GM12878 (cell line): ENCODE measurements at regions not wholly inside any gene's neighbourhood (a gene's known extent, or its start where the extent isn't known, plus 50 kb on each side); places are given as distances from the start of the nearest gene placed in this dataset.

Experiments used
- ATAC-seq: fragments of 200-7000 bp; cut with Tn5 transposase; 3 replicates; pipeline ENCODE4 v1.9.1; 2020; ENCODE audit warnings: mild to moderate bottlenecking, moderate library complexity
- BruUV-seq: library from RNA; stranded (reverse); fragments of 400-500 nt; replicated peaks from 2 replicates; lab custom pipeline; 2021; lab: Mats Ljungman, UMichigan
- CTCF ChIA-PET: fragments of 300-600 bp; sonication (Branson Sonifier 250); formaldehyde crosslinking; extraction: SDS; loops from one replicate; lab custom pipeline; 2021; ENCODE audit warnings: inconsistent platforms; lab: Yijun Ruan, JAX
- POLR2A ChIA-PET: fragments of 350-600 bp; formaldehyde crosslinking; extraction: SDS; loops from one replicate; lab custom pipeline; 2021; ENCODE audit warnings: inconsistent platforms; lab: Charles Lee
- RAD21 ChIA-PET: fragments of 300-600 bp; sonication (Branson Sonifier 250); formaldehyde crosslinking; loops from one replicate; lab custom pipeline; 2023; ENCODE audit warnings: antibody characterized with exemption; ENCODE audit not compliant: unreplicated experiment; lab: Charles Lee
- SMC1A ChIA-PET: fragments of 300-600 bp; sonication (Branson Sonifier 250); formaldehyde crosslinking; loops from one replicate; lab custom pipeline; 2023; ENCODE audit not compliant: unreplicated experiment, uncharacterized antibody; lab: Charles Lee
- DNase-seq: peaks from one replicate; pipeline ENCODE4 v3.0.0-alpha.2; 2011; ENCODE audit warnings: low read depth, low spot score
- FAIRE-seq: peaks from 3 replicates; lab custom pipeline; 2011; peaks lifted over from hg19 to GRCh38; lab: Jason Lieb, UNC
- H2AFZ ChIP-seq: 2 replicates; pipeline ENCODE4 v1.6.0; 2011; ENCODE audit warnings: low read depth, low read length, control low read depth; ENCODE audit not compliant: control insufficient read depth
- H3K27ac ChIP-seq: 2 replicates; pipeline ENCODE4 v1.5.1; 2011; ENCODE audit warnings: control low read depth; ENCODE audit not compliant: control insufficient read depth, insufficient read depth
- H3K27me3 ChIP-seq, 2 experiments: replicated peaks in 1 of 2; 2 replicates each; pipeline versions ENCODE4 v1.6.0 to v1.6.1; 2011; ENCODE audit warnings: low read length in 1 of 2; ENCODE audit not compliant: control insufficient read depth in 2 of 2, insufficient read depth in 2 of 2
- H3K36me3 ChIP-seq, 2 experiments: 2 replicates each; pipeline ENCODE4 v1.5.1; 2011; ENCODE audit warnings: low read length in 1 of 2; ENCODE audit not compliant: control insufficient read depth in 2 of 2, insufficient read depth in 2 of 2
- H3K4me1 ChIP-seq: 2 replicates; pipeline ENCODE4 v1.6.1; 2011; ENCODE audit warnings: mild to moderate bottlenecking, low read length, moderate library complexity, mixed read lengths; ENCODE audit not compliant: control insufficient read depth, insufficient read depth
- H3K4me2 ChIP-seq: 2 replicates; pipeline ENCODE4 v1.6.0; 2011; ENCODE audit warnings: control low read depth; ENCODE audit not compliant: control insufficient read depth, insufficient read depth
- H3K4me3 ChIP-seq: fragments of 200-600 bp; sonication (generic); 2 replicates; pipeline ENCODE4 v1.5.1; 2016
- H3K79me2 ChIP-seq: 2 replicates; pipeline ENCODE4 v1.6.0; 2011; ENCODE audit warnings: low read length; ENCODE audit not compliant: control insufficient read depth, insufficient read depth
- H3K9ac ChIP-seq: 2 replicates; pipeline ENCODE4 v1.8.0; 2011; ENCODE audit warnings: low read length, control low read depth, mixed read lengths; ENCODE audit not compliant: control insufficient read depth, insufficient read depth
- H3K9me3 ChIP-seq: replicated peaks from 3 replicates; pipeline ENCODE4 v1.5.1; 2011; ENCODE audit warnings: mild to moderate bottlenecking, low read length; ENCODE audit not compliant: control insufficient read depth, insufficient read depth
- H4K20me1 ChIP-seq: 2 replicates; pipeline ENCODE4 v1.6.0; 2011; ENCODE audit not compliant: control insufficient read depth, insufficient read depth
- ASH2L ChIP-seq: fragments of 300-600, 200-600 bp; sonication (generic); IDR thresholded peaks from 2 replicates; pipeline ENCODE4 v1.6.1; 2017; ENCODE audit warnings: low read depth, mild to moderate bottlenecking, borderline replicate concordance
- BACH1 ChIP-seq: fragments of 450-650 bp; IDR thresholded peaks from 2 replicates; pipeline ENCODE4 v1.6.1; 2017; ENCODE audit warnings: mild to moderate bottlenecking, borderline replicate concordance
- EED ChIP-seq: sonication (generic); IDR thresholded peaks from 2 replicates; pipeline ENCODE4 v1.6.1; 2016; ENCODE audit warnings: antibody characterized with exemption, low read depth
- ESRRA ChIP-seq: IDR thresholded peaks from 2 replicates; pipeline ENCODE4 v1.6.1; 2012; ENCODE audit warnings: mild to moderate bottlenecking, low read length, improper control_type of control experiment
- HDGF ChIP-seq: fragments of 450-650 bp; IDR thresholded peaks from 2 replicates; pipeline ENCODE4 v1.6.1; 2016; ENCODE audit warnings: antibody characterized with exemption
- IRF4 ChIP-seq: IDR thresholded peaks from 2 replicates; pipeline ENCODE4 v1.6.1; 2011; ENCODE audit warnings: low read depth, low read length
- JUND ChIP-seq: IDR thresholded peaks from 2 replicates; pipeline ENCODE4 v1.6.1; 2012; ENCODE audit warnings: low read depth, mild to moderate bottlenecking, low read length, improper control_type of control experiment, moderate library complexity
- LARP7 ChIP-seq: fragments of 450-650 bp; IDR thresholded peaks from 2 replicates; pipeline ENCODE4 v1.6.1; 2017; ENCODE audit warnings: mild to moderate bottlenecking
- MEF2B ChIP-seq: fragments of 450-650 bp; IDR thresholded peaks from 2 replicates; pipeline ENCODE4 v1.6.1; 2018; ENCODE audit warnings: mild to moderate bottlenecking, moderate library complexity; ENCODE audit not compliant: partially characterized antibody, poor library complexity, severe bottlenecking
- MTA2 ChIP-seq: fragments of 450-650 bp; IDR thresholded peaks from 2 replicates; pipeline ENCODE4 v1.6.1; 2016; ENCODE audit warnings: low read depth, mild to moderate bottlenecking, moderate library complexity
- NRF1 ChIP-seq: conservative IDR thresholded peaks from 2 replicates; pipeline ENCODE4 v1.6.1; 2011; ENCODE audit warnings: mild to moderate bottlenecking, low read depth, low read length, improper control_type of control experiment
- PML ChIP-seq: IDR thresholded peaks from 2 replicates; pipeline ENCODE4 v1.6.1; 2012; ENCODE audit warnings: low read length, inconsistent platforms
- RAD51 ChIP-seq: fragments of 450-650 bp; IDR thresholded peaks from 2 replicates; pipeline ENCODE4 v1.6.1; 2016; ENCODE audit warnings: moderate library complexity, mild to moderate bottlenecking, inconsistent platforms
- RFX5 ChIP-seq: IDR thresholded peaks from 2 replicates; pipeline ENCODE4 v1.6.1; 2011; ENCODE audit warnings: low read depth, low read length, improper control_type of control experiment
- ZNF207 ChIP-seq: fragments of 450-650 bp; IDR thresholded peaks from 2 replicates; pipeline ENCODE4 v1.6.1; 2014; ENCODE audit warnings: antibody characterized with exemption, mild to moderate bottlenecking, borderline replicate concordance
- ZZZ3 ChIP-seq: IDR thresholded peaks from 2 replicates; pipeline ENCODE4 v1.6.1; 2011; ENCODE audit warnings: low read depth; ENCODE audit not compliant: control insufficient read depth, insufficient read length
- WGBS: methylation state at CpG from one replicate; pipeline ENCODE4 v1.1.6; 2016; ENCODE audit warnings: low lambda C conversion rate; ENCODE audit not compliant: insufficient replicate concordance, insufficient coverage; ENCODE audit errors: missing lambda C conversion rate; 5-methylcytosine and 5-hydroxymethylcytosine counted together
- in situ Hi-C: fragments of 300-500 bp; cut with MboI; formaldehyde crosslinking; loops from 9 replicates; pipeline ENCODE4 v1.14.3; 2018; ENCODE audit warnings: mixed read lengths
- intact Hi-C: fragments of 100-400 bp; cut with micrococcal nuclease; formaldehyde crosslinking; loops from one replicate; pipeline ENCODE4 v1.14.2; 2022; ENCODE audit not compliant: unreplicated experiment
- TF ChIP-seq, protein P1 (sequence below): IDR thresholded peaks from 2 replicates; pipeline ENCODE4 v1.6.1; 2011; ENCODE audit warnings: borderline replicate concordance, low read depth, mild to moderate bottlenecking, moderate library complexity, mixed read lengths, low read length; ENCODE audit not compliant: insufficient read depth; ENCODE audit errors: extremely low read length

DNA sequence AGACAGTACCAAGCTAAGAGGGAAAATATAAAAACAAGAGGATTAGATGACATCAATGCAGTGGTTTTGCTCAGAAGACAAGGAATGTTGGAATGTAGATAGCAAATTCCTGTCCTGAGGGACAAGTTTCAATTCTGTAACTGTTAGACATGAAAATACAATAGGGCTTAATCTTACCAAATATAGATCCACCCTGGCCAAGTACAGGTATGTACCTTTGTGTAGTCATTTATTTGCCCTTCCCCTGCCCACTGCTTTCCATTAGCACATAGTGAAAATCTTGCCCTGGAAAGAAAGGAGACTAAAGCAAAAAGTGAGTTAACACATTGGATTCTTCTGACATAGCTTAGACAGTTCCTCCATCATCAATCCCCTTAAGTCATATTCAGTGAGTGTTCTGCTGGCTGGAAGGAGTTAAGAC lies 389.0 kb upstream of the THBS1 start:
- in situ Hi-C loops, result no loop called here

DNA sequence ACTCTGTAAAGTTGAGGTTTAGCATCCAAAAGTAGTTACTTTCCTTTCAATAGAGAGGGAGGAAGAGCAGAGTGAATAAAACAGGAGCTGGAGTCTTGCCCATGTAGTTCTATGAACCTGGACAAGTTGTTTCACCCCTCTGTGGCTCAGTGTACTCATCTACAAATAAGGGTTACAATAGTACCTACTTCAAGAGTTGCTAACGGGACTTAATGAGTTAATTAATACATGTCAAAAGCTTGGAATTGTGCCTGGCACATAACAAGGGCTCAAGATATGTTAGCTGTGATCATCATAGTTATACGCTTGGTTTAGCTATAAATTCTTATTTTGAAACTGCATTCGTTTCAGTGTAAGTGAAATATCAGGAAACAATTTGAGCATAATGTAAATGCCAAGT lies 388.5 kb upstream of the THBS1 start:
- intact Hi-C loops (no loop called here), in situ Hi-C loops (no loop called here)
- Histone ChIP-seq H3K36me3 (no peaks in the 10 kb centered on the region), H3K4me3 (no peak overlapping the region), H3K9me3 (no peaks in the 10 kb centered on the region), H3K79me2 (no peaks in the 10 kb centered on the region), H3K4me1 (no peaks in the 10 kb centered on the region), H3K27me3 (no peaks in the 10 kb centered on the region; a peak in 1 of 4 replicates), H4K20me1 (no peaks in the 10 kb centered on the region), H2AFZ (no peak overlapping the region), H3K9ac (no peak overlapping the region), H3K27ac (no peak overlapping the region), H3K4me2 (no peak overlapping the region)
- 0% methylated on average over 3 of the region's 3 CpGs for WGBS
- no TSS peak for BruUV-seq
- DNase-seq (no peak), ATAC-seq (no peak), FAIRE-seq (no peak)
- TF ChIP-seq MEF2B, result no peak
- no peak for TF ChIP-seq ESRRA
- TF ChIP-seq RFX5, result no peak
- TF ChIP-seq NRF1, result no peak
- TF ChIP-seq LARP7, result no peak
- TF ChIP-seq HDGF, result no peak
- no peak for TF ChIP-seq ZZZ3
- no peak for TF ChIP-seq IRF4
- no peak for TF ChIP-seq RAD51
- TF ChIP-seq ASH2L, result no peak
- no peak for TF ChIP-seq EED
- no peak for TF ChIP-seq ZNF207
- no peak for TF ChIP-seq MTA2
- no peak for TF ChIP-seq BACH1
- no peak for TF ChIP-seq JUND
- CTCF ChIA-PET, result interaction anchor here (0.7 kb wide), 1 partner anchor 148 kb away, joined by 3 read pairs; no protein-coding TSS in a partner anchor
- SMC1A ChIA-PET, result no interaction called here
- POLR2A ChIA-PET, result no interaction called here
- RAD21 ChIA-PET, result no interaction called here

More for the DNA sequence above, 389.0 kb upstream of the THBS1 start:
- FAIRE-seq (no peak), DNase-seq (no peak), ATAC-seq (no peak)
- Histone ChIP-seq H3K27me3 (no peaks in the 10 kb centered on the region; a peak in 1 of 4 replicates), H3K27ac (no peak overlapping the region), H2AFZ (no peak overlapping the region), H3K4me2 (no peak overlapping the region), H3K79me2 (no peaks in the 10 kb centered on the region), H3K9me3 (no peaks in the 10 kb centered on the region), H3K4me3 (no peak overlapping the region), H3K9ac (no peak overlapping the region), H4K20me1 (no peaks in the 10 kb centered on the region), H3K4me1 (no peaks in the 10 kb centered on the region), H3K36me3 (no peaks in the 10 kb centered on the region)
- POLR2A ChIA-PET, result no interaction called here
- TF ChIP-seq PML, result no peak
- TF ChIP-seq, protein P1, sequence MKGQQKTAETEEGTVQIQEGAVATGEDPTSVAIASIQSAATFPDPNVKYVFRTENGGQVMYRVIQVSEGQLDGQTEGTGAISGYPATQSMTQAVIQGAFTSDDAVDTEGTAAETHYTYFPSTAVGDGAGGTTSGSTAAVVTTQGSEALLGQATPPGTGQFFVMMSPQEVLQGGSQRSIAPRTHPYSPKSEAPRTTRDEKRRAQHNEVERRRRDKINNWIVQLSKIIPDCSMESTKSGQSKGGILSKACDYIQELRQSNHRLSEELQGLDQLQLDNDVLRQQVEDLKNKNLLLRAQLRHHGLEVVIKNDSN, result no peak
- no TSS peak for BruUV-seq
- CTCF ChIA-PET, result interaction anchor here (0.7 kb wide), 1 partner anchor 149 kb away, joined by 3 read pairs; no protein-coding TSS in a partner anchor
- SMC1A ChIA-PET, result no interaction called here
- RAD21 ChIA-PET, result no interaction called here
- intact Hi-C loops, result no loop called here
